Coronary artery (tissue), 2 donors: ENCODE measurements at regions not wholly inside any gene's neighbourhood (a gene's known extent, or its start where the extent isn't known, plus 50 kb on each side); places are given as distances from the start of the nearest gene placed in this dataset.
A peak's percentile ranks its signal among the peaks of the same experiment; 100 is the strongest.

ENCODE experiments used
- DNase-seq: peaks from one replicate; pipeline ENCODE4 v3.0.0-alpha.2; 2017; ENCODE audit warnings: low spot score
- H3K27ac ChIP-seq, 2 donors: fragments of 200-600 bp; sonication (generic); one replicate each; pipeline ENCODE4 v1.5.1; 2016 to 2019
- H3K4me3 ChIP-seq: fragments of 200-600 bp; sonication (generic); 2 replicates; pipeline ENCODE4 v1.5.1; 2016; ENCODE audit warnings: mild to moderate bottlenecking, moderate library complexity
- TF ChIP-seq, protein P1 (sequence below): fragments of 200-600 bp; sonication (generic); IDR thresholded peaks from one replicate; pipeline ENCODE4 v1.5.1; 2019; ENCODE audit warnings: antibody characterized with exemption

GRCh38 chr3:115279939-115280338 lies 132.9 kb upstream of the ZBTB20 start:
- no peak overlapping the region for H3K4me3 ChIP-seq
- DNase-seq = no peak
- TF ChIP-seq, protein P1, sequence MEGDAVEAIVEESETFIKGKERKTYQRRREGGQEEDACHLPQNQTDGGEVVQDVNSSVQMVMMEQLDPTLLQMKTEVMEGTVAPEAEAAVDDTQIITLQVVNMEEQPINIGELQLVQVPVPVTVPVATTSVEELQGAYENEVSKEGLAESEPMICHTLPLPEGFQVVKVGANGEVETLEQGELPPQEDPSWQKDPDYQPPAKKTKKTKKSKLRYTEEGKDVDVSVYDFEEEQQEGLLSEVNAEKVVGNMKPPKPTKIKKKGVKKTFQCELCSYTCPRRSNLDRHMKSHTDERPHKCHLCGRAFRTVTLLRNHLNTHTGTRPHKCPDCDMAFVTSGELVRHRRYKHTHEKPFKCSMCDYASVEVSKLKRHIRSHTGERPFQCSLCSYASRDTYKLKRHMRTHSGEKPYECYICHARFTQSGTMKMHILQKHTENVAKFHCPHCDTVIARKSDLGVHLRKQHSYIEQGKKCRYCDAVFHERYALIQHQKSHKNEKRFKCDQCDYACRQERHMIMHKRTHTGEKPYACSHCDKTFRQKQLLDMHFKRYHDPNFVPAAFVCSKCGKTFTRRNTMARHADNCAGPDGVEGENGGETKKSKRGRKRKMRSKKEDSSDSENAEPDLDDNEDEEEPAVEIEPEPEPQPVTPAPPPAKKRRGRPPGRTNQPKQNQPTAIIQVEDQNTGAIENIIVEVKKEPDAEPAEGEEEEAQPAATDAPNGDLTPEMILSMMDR = no peak
- H3K27ac ChIP-seq = peak overlapping the region; percentile 58 to 61

- Histone ChIP-seq H3K27ac (peak overlapping the region; percentile 50 to 58), H3K4me3 (no peak overlapping the region)
- DNase-seq = no peak
- TF ChIP-seq, protein P1 = no peak
Observed at GRCh38 chr3:115280506-115280905, 133.4 kb upstream of the ZBTB20 start.

DNA sequence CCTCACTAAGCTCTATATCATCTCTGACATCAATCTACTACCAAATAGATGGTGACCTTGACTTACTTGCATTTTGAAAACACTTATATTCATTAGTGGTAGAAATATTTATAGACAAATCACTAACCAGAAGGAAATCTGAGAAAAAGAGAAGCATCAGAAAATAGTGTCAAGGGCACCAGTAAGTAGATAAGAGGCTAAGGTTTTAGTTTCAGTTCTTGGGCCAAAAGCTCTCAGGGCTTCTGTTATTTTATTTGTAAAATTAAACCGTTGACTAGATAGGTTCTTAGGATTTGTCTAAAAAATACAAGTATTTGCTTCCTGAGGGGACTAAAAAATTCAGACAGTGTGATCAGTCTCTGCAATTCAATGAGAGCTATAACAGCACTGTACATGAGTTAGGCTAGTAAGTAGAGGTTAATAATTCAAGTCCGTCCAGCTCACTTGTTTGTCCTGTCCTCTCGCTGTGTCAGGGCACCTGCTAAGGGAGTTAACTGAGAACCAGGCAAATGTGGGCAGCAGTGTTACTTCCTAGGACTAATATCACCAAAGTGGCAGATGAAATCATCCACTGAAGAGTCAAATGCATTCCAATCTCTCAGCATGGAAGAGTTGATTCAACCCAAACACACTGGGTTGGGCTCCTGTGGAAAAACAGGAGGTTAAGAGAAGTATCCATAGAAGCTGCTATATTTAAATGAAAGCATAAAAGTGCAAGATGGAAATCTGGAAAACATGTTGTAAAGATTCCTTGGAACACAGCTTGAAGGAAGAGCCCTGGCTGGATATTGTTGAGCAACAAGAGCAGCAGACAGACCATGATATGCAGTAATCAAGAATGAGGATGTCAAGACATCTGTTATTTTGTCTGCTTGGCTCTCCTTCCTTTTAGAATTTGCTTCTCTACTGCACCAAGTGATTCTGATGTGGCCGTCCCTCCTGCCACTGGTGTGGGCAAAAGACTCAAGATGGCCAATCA lies 134.9 kb upstream of the ZBTB20 start:
- TF ChIP-seq, protein P1 = no peak
- Histone ChIP-seq H3K4me3 (no peak overlapping the region), H3K27ac (no peak overlapping the region)
- DNase-seq = no peak

DNA sequence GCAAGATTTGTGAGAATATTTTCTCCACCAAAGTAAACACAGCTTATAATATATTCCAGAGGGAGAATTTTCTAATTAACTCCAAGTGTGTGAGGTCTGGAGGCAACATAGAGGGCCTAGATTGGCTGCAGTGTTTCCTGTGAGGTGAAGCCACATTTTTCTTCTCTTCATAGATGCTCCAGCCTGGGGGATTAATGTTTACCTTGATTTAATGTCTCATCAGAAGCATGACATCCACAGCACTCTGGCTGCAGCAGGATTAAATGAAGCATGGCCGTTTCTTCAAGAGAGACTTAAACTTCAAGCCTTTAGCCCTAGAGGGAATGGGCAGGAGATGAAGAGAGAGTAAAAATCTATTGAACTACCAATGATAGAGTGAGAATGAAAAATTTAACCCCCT lies 137.9 kb upstream of the ZBTB20 start:
- TF ChIP-seq, protein P1 = no peak
- Histone ChIP-seq H3K27ac (no peak overlapping the region), H3K4me3 (no peak overlapping the region)
- no peak for DNase-seq

DNA sequence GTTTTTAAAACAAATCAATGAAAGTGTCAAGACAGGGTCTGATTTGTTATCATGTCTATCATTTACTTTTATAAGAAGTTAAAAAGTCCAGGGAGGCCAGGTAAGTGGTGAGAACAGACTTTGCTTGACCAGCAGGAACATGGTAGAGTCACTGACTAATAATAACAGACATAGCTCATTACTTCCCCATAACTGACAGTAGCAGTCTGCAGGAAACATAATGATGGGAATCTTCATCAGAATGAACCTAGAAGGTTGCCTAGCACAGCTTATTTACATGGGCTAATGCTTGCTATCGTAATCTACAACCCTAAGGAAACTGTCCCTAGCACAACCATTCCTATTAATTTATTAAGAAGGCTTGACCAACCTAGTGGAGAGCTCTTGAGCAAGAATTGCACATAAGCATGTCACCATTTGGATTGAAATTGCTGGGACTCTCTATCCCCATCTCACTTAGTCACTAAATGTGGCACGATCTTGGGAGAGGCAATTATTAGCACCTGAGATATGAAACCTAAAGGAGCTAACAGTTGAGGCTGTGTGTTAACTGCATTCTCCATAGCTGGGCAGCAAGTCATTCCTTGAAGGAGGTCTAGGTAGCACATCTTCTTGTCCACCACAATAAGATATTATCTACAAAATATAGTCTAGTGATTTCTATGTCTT lies 139.6 kb upstream of the ZBTB20 start:
- DNase-seq = no peak
- Histone ChIP-seq H3K27ac (no peak overlapping the region), H3K4me3 (no peak overlapping the region)
- TF ChIP-seq, protein P1 = no peak

DNA sequence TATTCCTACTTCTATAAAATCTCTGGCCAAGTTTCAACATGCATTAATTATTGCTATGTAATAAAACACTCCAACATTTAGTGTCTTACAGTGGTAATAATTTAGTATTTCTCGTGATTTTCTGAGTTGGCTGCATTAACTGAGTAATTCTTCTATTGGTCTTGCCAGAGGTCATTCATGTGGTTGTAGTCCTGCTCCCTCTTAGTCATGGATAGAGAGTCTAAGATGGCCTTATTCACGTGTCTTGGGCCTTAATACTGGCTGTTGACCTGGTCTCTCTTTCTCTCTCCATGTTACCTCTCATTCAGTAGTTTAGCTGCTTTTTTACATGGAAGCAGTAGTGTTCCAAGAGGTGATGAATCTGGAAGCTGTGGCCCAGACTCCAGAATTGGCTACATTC lies 140.1 kb upstream of the ZBTB20 start:
- H3K4me3 ChIP-seq = no peak overlapping the region
- TF ChIP-seq, protein P1 = no peak
- no peak overlapping the region for H3K27ac ChIP-seq
- DNase-seq = no peak
